ENCODE measurements at regions not wholly inside any gene's neighbourhood (a gene's known extent, or its start where the extent isn't known, plus 50 kb on each side); places are given as distances from the start of the nearest gene placed in this dataset.
A peak's percentile ranks its signal among the peaks of the same experiment; 100 is the strongest.

DNA sequence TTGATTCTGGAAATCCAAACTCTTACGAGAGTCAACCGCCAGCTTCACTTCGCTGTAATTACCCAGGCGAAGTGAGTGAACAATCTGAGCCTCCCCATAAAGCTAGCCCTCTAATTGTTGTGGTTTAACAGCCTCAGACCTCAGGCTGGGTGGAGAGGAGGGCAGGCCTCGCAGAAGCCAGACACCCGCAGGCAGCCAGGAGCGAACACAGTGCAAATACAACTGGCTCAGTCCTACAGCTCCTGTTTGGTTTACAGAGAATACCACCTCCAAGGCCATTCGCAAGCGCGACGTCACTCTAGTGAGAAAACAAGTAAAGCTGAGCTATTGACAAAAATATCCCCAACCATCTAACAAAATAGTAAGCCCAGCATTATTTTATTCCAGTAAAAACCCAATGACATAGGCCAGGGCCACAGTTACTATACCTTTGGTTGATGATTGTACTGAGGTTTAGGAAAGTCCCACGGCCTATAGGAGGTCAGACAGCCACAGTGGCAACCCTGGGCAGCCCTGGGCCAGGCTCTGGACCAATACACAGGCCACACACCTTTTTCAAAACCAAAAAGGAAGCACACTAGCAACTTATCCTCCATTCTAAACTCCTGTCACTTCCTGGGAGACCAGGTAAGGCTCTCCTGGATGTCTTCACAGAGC, 163.3 kb downstream of the ETS2 start:
- DNase-seq (ENCODE audit: low spot score) = no peak

More for the DNA sequence above, 163.3 kb downstream of the ETS2 start:
- Histone ChIP-seq H3K27me3 (ENCODE audit: insufficient read depth) (no peaks in the 10 kb centered on the region), H3K4me2 (no peak overlapping the region), H4K20me1 (replicated peaks; ENCODE audit: insufficient read depth) (no peaks in the 10 kb centered on the region), H3K27ac (ENCODE audit: low read depth) (no peak overlapping the region), H3K4me3 (no peak overlapping the region), H3F3A (replicated peaks; ENCODE audit: low read depth) (no peaks in the 10 kb centered on the region), H2AFZ (no peak overlapping the region), H3K4me1 (ENCODE audit: insufficient read depth) (no peaks in the 10 kb centered on the region), H3K79me2 (replicated peaks; ENCODE audit: insufficient read depth) (no peaks in the 10 kb centered on the region), H3K36me3 (ENCODE audit: insufficient read depth) (no peaks in the 10 kb centered on the region), H3K9me2 (ENCODE audit: insufficient read depth) (no peaks in the 10 kb centered on the region)
- peak; percentile 64 for ATAC-seq
- TF ChIP-seq ZNF331 (CRISPR knock-in tag; IDR thresholded peaks at IDR 0.05; ENCODE audit: low read depth) = no peak
- TF ChIP-seq CREB1 (CRISPR knock-in tag; IDR thresholded peaks at IDR 0.05; ENCODE audit: low read depth) = no peak
- TF ChIP-seq POLR2AphosphoS5 (IDR thresholded peaks at IDR 0.05; ENCODE audit: low read depth) = no peak
- TF ChIP-seq, protein P1, sequence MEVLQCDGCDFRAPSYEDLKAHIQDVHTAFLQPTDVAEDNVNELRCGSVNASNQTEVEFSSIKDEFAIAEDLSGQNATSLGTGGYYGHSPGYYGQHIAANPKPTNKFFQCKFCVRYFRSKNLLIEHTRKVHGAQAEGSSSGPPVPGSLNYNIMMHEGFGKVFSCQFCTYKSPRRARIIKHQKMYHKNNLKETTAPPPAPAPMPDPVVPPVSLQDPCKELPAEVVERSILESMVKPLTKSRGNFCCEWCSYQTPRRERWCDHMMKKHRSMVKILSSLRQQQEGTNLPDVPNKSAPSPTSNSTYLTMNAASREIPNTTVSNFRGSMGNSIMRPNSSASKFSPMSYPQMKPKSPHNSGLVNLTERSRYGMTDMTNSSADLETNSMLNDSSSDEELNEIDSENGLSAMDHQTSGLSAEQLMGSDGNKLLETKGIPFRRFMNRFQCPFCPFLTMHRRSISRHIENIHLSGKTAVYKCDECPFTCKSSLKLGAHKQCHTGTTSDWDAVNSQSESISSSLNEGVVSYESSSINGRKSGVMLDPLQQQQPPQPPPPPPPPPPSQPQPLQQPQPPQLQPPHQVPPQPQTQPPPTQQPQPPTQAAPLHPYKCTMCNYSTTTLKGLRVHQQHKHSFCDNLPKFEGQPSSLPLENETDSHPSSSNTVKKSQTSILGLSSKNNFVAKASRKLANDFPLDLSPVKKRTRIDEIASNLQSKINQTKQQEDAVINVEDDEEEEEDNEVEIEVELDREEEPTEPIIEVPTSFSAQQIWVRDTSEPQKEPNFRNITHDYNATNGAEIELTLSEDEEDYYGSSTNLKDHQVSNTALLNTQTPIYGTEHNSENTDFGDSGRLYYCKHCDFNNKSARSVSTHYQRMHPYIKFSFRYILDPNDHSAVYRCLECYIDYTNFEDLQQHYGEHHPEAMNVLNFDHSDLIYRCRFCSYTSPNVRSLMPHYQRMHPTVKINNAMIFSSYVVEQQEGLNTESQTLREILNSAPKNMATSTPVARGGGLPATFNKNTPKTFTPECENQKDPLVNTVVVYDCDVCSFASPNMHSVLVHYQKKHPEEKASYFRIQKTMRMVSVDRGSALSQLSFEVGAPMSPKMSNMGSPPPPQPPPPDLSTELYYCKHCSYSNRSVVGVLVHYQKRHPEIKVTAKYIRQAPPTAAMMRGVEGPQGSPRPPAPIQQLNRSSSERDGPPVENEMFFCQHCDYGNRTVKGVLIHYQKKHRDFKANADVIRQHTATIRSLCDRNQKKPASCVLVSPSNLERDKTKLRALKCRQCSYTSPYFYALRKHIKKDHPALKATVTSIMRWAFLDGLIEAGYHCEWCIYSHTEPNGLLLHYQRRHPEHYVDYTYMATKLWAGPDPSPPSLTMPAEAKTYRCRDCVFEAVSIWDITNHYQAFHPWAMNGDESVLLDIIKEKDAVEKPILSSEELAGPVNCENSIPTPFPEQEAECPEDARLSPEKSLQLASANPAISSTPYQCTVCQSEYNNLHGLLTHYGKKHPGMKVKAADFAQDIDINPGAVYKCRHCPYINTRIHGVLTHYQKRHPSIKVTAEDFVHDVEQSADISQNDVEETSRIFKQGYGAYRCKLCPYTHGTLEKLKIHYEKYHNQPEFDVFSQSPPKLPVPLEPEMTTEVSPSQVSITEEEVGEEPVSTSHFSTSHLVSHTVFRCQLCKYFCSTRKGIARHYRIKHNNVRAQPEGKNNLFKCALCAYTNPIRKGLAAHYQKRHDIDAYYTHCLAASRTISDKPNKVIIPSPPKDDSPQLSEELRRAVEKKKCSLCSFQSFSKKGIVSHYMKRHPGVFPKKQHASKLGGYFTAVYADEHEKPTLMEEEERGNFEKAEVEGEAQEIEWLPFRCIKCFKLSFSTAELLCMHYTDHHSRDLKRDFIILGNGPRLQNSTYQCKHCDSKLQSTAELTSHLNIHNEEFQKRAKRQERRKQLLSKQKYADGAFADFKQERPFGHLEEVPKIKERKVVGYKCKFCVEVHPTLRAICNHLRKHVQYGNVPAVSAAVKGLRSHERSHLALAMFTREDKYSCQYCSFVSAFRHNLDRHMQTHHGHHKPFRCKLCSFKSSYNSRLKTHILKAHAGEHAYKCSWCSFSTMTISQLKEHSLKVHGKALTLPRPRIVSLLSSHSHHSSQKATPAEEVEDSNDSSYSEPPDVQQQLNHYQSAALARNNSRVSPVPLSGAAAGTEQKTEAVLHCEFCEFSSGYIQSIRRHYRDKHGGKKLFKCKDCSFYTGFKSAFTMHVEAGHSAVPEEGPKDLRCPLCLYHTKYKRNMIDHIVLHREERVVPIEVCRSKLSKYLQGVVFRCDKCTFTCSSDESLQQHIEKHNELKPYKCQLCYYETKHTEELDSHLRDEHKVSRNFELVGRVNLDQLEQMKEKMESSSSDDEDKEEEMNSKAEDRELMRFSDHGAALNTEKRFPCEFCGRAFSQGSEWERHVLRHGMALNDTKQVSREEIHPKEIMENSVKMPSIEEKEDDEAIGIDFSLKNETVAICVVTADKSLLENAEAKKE (CRISPR knock-in tag; IDR thresholded peaks at IDR 0.05) = no peak
- no peak for TF ChIP-seq NANOG (IDR thresholded peaks at IDR 0.05; ENCODE audit: borderline replicate concordance)
- no peak for TF ChIP-seq JUNB (IDR thresholded peaks at IDR 0.05; ENCODE audit: unreplicated experiment)
- TF ChIP-seq, protein P2, sequence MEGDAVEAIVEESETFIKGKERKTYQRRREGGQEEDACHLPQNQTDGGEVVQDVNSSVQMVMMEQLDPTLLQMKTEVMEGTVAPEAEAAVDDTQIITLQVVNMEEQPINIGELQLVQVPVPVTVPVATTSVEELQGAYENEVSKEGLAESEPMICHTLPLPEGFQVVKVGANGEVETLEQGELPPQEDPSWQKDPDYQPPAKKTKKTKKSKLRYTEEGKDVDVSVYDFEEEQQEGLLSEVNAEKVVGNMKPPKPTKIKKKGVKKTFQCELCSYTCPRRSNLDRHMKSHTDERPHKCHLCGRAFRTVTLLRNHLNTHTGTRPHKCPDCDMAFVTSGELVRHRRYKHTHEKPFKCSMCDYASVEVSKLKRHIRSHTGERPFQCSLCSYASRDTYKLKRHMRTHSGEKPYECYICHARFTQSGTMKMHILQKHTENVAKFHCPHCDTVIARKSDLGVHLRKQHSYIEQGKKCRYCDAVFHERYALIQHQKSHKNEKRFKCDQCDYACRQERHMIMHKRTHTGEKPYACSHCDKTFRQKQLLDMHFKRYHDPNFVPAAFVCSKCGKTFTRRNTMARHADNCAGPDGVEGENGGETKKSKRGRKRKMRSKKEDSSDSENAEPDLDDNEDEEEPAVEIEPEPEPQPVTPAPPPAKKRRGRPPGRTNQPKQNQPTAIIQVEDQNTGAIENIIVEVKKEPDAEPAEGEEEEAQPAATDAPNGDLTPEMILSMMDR (conservative IDR thresholded peaks at IDR 0.05; ENCODE audit: low read depth in 2 of 2) = no peak
- TF ChIP-seq EZH2 (IDR thresholded peaks at IDR 0.05; ENCODE audit: low read depth, unreplicated experiment) = no peak
- no peak for TF ChIP-seq STAT1 (IDR thresholded peaks at IDR 0.05; ENCODE audit: unreplicated experiment)
- TF ChIP-seq, protein P3, sequence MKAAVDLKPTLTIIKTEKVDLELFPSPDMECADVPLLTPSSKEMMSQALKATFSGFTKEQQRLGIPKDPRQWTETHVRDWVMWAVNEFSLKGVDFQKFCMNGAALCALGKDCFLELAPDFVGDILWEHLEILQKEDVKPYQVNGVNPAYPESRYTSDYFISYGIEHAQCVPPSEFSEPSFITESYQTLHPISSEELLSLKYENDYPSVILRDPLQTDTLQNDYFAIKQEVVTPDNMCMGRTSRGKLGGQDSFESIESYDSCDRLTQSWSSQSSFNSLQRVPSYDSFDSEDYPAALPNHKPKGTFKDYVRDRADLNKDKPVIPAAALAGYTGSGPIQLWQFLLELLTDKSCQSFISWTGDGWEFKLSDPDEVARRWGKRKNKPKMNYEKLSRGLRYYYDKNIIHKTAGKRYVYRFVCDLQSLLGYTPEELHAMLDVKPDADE (IDR thresholded peaks at IDR 0.05) = no peak
- TF ChIP-seq EZH2phosphoT487 (IDR thresholded peaks at IDR 0.05; ENCODE audit: unreplicated experiment) = no peak
- Mint-ChIP-seq H3K27me3 (ENCODE audit: insufficient read depth, low read depth, poor library complexity) (no peaks in the 10 kb centered on the region), H3K4me3 (no peak overlapping the region), H3K9me3 (peaks cover 3% of the 10 kb centered on the region; the same call in 1 of the 3 replicates), H3K4me1 (peaks cover 18% of the 10 kb centered on the region), H3K36me3 (ENCODE audit: low read depth) (no peaks in the 10 kb centered on the region), H3K27ac (no peak overlapping the region)
